WTC11 (cell line): ENCODE measurements at regions not wholly inside any gene's neighbourhood (a gene's known extent, or its start where the extent isn't known, plus 50 kb on each side); places are given as distances from the start of the nearest gene placed in this dataset.

Source experiments
- FOXK1 ChIP-seq: sonication (generic); formaldehyde crosslinking; IDR thresholded peaks from 2 replicates; pipeline ENCODE4 v1.8.0; 2022; ENCODE audit warnings: mild to moderate bottlenecking, moderate library complexity, missing genetic modification reagents
- NFYB ChIP-seq: sonication (generic); formaldehyde crosslinking; conservative IDR thresholded peaks from 2 replicates; pipeline ENCODE4 v1.8.0; 2022; ENCODE audit warnings: low read depth, missing genetic modification reagents
- RORB ChIP-seq: fragments of 250-450 bp; sonication (Bioruptor Pico); IDR thresholded peaks from 2 replicates; pipeline ENCODE4 v1.9.0; 2021; ENCODE audit warnings: mild to moderate bottlenecking
- SP1 ChIP-seq: sonication (generic); formaldehyde crosslinking; conservative IDR thresholded peaks from 2 replicates; pipeline ENCODE4 v1.8.1; 2022; ENCODE audit warnings: missing genetic modification reagents
- TEAD1 ChIP-seq: sonication (generic); formaldehyde crosslinking; IDR thresholded peaks from 2 replicates; pipeline ENCODE4 v1.8.0; 2022; ENCODE audit warnings: mild to moderate bottlenecking, missing genetic modification reagents
- TF ChIP-seq, protein P1 (sequence below): fragments of 200-600 bp; IDR thresholded peaks from 2 replicates; pipeline ENCODE4 v1.8.0; 2022; ENCODE audit warnings: antibody characterized with exemption
- TF ChIP-seq, protein P2 (sequence below): sonication (generic); formaldehyde crosslinking; IDR thresholded peaks from 2 replicates; pipeline ENCODE4 v1.8.1; 2023; ENCODE audit warnings: mild to moderate bottlenecking, missing genetic modification reagents, moderate library complexity
- TF ChIP-seq, protein P3 (sequence below): sonication (generic); formaldehyde crosslinking; IDR thresholded peaks from 2 replicates; pipeline ENCODE4 v1.8.1; 2022; ENCODE audit warnings: missing genetic modification reagents, borderline replicate concordance
- TF ChIP-seq, protein P4 (sequence below): sonication (generic); formaldehyde crosslinking; IDR thresholded peaks from 2 replicates; pipeline ENCODE4 v1.8.1; 2022; ENCODE audit warnings: low read depth, missing genetic modification reagents, borderline replicate concordance
- TF ChIP-seq, protein P5 (sequence below): sonication (generic); formaldehyde crosslinking; IDR thresholded peaks from 2 replicates; pipeline ENCODE4 v1.8.0; 2022; ENCODE audit warnings: mild to moderate bottlenecking, missing genetic modification reagents
- TF ChIP-seq, protein P6 (sequence below): sonication (generic); formaldehyde crosslinking; IDR thresholded peaks from 2 replicates; pipeline ENCODE4 v1.8.1; 2023; ENCODE audit warnings: mild to moderate bottlenecking, missing genetic modification reagents
- TF ChIP-seq, protein P7 (sequence below): sonication (generic); formaldehyde crosslinking; conservative IDR thresholded peaks from 2 replicates; pipeline ENCODE4 v1.8.1; 2023; ENCODE audit warnings: mild to moderate bottlenecking, low read depth, missing genetic modification reagents, moderate library complexity
- TF ChIP-seq, protein P8 (sequence below): sonication (generic); formaldehyde crosslinking; IDR thresholded peaks from 2 replicates; pipeline ENCODE4 v1.8.1; 2023; ENCODE audit warnings: mild to moderate bottlenecking, missing genetic modification reagents

DNA sequence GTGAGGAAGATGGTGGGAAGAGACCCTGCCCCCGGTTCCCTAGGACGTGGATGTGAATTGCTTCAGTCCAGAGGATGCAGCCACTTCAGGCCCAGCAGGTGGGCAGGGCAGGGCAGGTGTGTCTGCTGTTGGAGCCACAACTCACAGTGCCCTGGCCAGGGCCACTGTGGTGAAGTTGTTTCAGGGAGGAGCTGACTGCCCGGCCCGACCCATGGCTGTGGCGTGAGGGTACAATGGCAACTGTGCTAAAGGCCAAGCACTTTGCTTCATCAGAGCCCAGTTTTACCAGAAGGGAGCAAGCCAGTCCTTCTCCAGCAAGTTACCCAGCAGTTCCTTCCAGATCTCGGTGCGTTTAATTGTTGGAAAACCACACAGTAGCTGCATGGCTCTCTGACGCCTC, 1174.4 kb downstream of the BRD1 start:
- TF ChIP-seq, protein P1, sequence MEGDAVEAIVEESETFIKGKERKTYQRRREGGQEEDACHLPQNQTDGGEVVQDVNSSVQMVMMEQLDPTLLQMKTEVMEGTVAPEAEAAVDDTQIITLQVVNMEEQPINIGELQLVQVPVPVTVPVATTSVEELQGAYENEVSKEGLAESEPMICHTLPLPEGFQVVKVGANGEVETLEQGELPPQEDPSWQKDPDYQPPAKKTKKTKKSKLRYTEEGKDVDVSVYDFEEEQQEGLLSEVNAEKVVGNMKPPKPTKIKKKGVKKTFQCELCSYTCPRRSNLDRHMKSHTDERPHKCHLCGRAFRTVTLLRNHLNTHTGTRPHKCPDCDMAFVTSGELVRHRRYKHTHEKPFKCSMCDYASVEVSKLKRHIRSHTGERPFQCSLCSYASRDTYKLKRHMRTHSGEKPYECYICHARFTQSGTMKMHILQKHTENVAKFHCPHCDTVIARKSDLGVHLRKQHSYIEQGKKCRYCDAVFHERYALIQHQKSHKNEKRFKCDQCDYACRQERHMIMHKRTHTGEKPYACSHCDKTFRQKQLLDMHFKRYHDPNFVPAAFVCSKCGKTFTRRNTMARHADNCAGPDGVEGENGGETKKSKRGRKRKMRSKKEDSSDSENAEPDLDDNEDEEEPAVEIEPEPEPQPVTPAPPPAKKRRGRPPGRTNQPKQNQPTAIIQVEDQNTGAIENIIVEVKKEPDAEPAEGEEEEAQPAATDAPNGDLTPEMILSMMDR = no peak
- no peak for TF ChIP-seq SP1
- TF ChIP-seq FOXK1 (CRISPR knock-in tag) = no peak
- TF ChIP-seq, protein P2, sequence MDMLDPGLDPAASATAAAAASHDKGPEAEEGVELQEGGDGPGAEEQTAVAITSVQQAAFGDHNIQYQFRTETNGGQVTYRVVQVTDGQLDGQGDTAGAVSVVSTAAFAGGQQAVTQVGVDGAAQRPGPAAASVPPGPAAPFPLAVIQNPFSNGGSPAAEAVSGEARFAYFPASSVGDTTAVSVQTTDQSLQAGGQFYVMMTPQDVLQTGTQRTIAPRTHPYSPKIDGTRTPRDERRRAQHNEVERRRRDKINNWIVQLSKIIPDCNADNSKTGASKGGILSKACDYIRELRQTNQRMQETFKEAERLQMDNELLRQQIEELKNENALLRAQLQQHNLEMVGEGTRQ (CRISPR knock-in tag) = no peak
- TF ChIP-seq, protein P3, sequence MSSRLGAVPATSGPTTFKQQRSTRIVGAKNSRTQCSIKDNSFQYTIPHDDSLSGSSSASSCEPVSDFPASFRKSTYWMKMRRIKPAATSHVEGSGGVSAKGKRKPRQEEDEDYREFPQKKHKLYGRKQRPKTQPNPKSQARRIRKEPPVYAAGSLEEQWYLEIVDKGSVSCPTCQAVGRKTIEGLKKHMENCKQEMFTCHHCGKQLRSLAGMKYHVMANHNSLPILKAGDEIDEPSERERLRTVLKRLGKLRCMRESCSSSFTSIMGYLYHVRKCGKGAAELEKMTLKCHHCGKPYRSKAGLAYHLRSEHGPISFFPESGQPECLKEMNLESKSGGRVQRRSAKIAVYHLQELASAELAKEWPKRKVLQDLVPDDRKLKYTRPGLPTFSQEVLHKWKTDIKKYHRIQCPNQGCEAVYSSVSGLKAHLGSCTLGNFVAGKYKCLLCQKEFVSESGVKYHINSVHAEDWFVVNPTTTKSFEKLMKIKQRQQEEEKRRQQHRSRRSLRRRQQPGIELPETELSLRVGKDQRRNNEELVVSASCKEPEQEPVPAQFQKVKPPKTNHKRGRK (CRISPR knock-in tag) = no peak
- no peak for TF ChIP-seq NFYB (CRISPR knock-in tag)
- TF ChIP-seq, protein P4, sequence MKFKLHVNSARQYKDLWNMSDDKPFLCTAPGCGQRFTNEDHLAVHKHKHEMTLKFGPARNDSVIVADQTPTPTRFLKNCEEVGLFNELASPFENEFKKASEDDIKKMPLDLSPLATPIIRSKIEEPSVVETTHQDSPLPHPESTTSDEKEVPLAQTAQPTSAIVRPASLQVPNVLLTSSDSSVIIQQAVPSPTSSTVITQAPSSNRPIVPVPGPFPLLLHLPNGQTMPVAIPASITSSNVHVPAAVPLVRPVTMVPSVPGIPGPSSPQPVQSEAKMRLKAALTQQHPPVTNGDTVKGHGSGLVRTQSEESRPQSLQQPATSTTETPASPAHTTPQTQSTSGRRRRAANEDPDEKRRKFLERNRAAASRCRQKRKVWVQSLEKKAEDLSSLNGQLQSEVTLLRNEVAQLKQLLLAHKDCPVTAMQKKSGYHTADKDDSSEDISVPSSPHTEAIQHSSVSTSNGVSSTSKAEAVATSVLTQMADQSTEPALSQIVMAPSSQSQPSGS (CRISPR knock-in tag) = no peak
- TF ChIP-seq RORB = no peak
- TF ChIP-seq, protein P5, sequence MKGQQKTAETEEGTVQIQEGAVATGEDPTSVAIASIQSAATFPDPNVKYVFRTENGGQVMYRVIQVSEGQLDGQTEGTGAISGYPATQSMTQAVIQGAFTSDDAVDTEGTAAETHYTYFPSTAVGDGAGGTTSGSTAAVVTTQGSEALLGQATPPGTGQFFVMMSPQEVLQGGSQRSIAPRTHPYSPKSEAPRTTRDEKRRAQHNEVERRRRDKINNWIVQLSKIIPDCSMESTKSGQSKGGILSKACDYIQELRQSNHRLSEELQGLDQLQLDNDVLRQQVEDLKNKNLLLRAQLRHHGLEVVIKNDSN (CRISPR knock-in tag) = no peak
- TF ChIP-seq, protein P6, sequence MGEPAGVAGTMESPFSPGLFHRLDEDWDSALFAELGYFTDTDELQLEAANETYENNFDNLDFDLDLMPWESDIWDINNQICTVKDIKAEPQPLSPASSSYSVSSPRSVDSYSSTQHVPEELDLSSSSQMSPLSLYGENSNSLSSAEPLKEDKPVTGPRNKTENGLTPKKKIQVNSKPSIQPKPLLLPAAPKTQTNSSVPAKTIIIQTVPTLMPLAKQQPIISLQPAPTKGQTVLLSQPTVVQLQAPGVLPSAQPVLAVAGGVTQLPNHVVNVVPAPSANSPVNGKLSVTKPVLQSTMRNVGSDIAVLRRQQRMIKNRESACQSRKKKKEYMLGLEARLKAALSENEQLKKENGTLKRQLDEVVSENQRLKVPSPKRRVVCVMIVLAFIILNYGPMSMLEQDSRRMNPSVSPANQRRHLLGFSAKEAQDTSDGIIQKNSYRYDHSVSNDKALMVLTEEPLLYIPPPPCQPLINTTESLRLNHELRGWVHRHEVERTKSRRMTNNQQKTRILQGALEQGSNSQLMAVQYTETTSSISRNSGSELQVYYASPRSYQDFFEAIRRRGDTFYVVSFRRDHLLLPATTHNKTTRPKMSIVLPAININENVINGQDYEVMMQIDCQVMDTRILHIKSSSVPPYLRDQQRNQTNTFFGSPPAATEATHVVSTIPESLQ (CRISPR knock-in tag) = no peak
- TF ChIP-seq, protein P7, sequence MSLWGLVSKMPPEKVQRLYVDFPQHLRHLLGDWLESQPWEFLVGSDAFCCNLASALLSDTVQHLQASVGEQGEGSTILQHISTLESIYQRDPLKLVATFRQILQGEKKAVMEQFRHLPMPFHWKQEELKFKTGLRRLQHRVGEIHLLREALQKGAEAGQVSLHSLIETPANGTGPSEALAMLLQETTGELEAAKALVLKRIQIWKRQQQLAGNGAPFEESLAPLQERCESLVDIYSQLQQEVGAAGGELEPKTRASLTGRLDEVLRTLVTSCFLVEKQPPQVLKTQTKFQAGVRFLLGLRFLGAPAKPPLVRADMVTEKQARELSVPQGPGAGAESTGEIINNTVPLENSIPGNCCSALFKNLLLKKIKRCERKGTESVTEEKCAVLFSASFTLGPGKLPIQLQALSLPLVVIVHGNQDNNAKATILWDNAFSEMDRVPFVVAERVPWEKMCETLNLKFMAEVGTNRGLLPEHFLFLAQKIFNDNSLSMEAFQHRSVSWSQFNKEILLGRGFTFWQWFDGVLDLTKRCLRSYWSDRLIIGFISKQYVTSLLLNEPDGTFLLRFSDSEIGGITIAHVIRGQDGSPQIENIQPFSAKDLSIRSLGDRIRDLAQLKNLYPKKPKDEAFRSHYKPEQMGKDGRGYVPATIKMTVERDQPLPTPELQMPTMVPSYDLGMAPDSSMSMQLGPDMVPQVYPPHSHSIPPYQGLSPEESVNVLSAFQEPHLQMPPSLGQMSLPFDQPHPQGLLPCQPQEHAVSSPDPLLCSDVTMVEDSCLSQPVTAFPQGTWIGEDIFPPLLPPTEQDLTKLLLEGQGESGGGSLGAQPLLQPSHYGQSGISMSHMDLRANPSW (CRISPR knock-in tag) = no peak
- TF ChIP-seq, protein P8, sequence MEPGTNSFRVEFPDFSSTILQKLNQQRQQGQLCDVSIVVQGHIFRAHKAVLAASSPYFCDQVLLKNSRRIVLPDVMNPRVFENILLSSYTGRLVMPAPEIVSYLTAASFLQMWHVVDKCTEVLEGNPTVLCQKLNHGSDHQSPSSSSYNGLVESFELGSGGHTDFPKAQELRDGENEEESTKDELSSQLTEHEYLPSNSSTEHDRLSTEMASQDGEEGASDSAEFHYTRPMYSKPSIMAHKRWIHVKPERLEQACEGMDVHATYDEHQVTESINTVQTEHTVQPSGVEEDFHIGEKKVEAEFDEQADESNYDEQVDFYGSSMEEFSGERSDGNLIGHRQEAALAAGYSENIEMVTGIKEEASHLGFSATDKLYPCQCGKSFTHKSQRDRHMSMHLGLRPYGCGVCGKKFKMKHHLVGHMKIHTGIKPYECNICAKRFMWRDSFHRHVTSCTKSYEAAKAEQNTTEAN (CRISPR knock-in tag) = no peak
- no peak for TF ChIP-seq TEAD1 (CRISPR knock-in tag)
